ENCODE measurements at regions not wholly inside any gene's neighbourhood (a gene's known extent, or its start where the extent isn't known, plus 50 kb on each side); places are given as distances from the start of the nearest gene placed in this dataset.
"Not testable (repeated sequence)": the region's sequence is repeated elsewhere in the genome, so short reads cannot be mapped to it uniquely, and the experiment has no call there.

DNA sequence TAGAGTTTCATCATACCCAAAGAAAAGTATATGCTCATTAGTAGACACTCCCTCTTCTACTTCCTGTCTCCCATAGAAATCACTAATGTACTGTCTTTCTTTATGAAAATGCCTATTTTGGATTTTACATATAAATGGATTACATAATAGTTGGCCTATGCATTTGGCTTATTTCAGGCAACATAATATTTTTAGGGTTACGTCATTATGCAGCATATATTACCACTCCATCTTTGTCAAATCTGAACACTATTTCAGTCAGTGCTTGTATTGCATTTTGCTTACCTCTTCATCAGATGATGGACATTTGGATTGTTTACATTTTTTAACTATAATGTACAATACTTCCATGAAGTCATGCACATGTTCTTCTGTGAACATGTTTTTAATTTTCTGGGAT is 1406.1 kb downstream of the LRFN5 start:
- H3K4me3 ChIP-seq (replicated peaks in 1 of 2; ENCODE audit: low read depth in 2 of 2, low read length in 2 of 2): no peak overlapping the region
- no peak for DNase-seq (ENCODE audit: low read depth in 2 of 2)
- TF ChIP-seq, protein P1, sequence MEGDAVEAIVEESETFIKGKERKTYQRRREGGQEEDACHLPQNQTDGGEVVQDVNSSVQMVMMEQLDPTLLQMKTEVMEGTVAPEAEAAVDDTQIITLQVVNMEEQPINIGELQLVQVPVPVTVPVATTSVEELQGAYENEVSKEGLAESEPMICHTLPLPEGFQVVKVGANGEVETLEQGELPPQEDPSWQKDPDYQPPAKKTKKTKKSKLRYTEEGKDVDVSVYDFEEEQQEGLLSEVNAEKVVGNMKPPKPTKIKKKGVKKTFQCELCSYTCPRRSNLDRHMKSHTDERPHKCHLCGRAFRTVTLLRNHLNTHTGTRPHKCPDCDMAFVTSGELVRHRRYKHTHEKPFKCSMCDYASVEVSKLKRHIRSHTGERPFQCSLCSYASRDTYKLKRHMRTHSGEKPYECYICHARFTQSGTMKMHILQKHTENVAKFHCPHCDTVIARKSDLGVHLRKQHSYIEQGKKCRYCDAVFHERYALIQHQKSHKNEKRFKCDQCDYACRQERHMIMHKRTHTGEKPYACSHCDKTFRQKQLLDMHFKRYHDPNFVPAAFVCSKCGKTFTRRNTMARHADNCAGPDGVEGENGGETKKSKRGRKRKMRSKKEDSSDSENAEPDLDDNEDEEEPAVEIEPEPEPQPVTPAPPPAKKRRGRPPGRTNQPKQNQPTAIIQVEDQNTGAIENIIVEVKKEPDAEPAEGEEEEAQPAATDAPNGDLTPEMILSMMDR (IDR thresholded peaks at IDR 0.05; ENCODE audit: low read depth, low read length): no peak

DNA sequence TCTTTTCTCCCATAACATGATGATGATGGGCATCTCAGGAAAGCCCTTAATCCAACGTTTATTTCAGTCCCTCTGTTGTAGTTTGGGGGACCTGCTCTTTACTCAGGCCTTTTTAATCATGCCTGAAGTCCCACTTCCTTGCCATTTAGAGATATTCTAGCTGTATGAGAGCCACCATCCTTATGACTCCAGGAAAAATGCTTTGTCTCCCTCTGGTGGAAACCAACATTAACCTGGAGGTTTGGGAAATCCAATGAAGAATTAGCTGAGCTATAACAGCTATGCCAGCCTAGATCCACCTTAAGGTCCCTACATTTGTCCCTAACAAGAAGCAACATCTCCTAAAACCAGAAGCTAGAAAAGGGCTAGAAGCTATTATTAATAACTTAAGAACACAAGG is 1399.1 kb downstream of the LRFN5 start:
- no peak overlapping the region for H3K4me3 ChIP-seq (replicated peaks in 1 of 2; ENCODE audit: low read depth in 2 of 2, low read length in 2 of 2)
- TF ChIP-seq, protein P1 (IDR thresholded peaks at IDR 0.05; ENCODE audit: low read depth, low read length): no peak
- DNase-seq (ENCODE audit: low read depth in 2 of 2): peak; percentile 8 to 14

DNA sequence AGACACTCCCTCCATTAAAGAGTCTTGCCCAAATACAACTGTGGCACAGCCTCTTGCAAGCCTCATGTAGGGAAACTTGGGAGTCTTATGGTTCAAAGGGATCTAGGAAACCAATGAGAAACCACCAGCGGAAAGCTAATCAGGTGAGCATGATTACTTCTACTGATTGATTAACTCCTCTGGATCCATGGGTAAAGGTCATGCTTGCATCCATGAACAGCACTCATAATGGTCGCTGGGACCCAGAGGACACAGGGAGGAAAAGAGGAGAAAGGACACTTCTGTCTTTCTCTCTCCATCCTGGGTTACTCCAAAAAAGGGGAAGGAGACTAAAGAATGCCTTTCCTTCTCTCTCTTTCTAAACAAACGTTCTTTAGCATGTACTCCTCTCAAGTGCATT is 1397.2 kb downstream of the LRFN5 start:
- H3K4me3 ChIP-seq (replicated peaks in 1 of 2; ENCODE audit: low read depth in 2 of 2, low read length in 2 of 2): no peak overlapping the region
- TF ChIP-seq, protein P1 (IDR thresholded peaks at IDR 0.05; ENCODE audit: low read depth, low read length): no peak
- peak in 1 of 2 donors; percentile 10 for DNase-seq (ENCODE audit: low read depth in 2 of 2)

DNA sequence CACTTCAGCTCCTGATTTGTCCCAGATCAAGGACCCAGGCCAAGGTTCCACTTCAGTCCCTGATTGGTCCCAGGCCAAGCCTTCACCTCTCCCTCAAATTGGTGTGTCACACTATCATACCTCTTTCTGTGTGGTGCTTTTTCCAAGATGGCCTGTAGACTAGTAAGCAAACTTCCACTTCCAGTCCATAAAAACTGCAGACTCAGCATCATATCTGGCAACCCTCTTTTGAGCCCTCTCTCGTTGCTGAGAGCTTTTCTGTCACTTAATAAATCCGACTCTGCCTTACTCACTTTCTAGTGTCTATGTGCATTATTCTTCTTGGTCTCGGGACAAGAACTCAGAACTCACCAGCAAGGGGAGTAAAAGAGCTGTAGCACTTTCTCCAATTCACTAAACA is 1395.1 kb downstream of the LRFN5 start:
- no peak for DNase-seq (ENCODE audit: low read depth in 2 of 2)
- no peak overlapping the region for H3K4me3 ChIP-seq (replicated peaks in 1 of 2; ENCODE audit: low read depth in 2 of 2, low read length in 2 of 2)
- TF ChIP-seq, protein P1 (IDR thresholded peaks at IDR 0.05; ENCODE audit: low read depth, low read length): no peak

DNA sequence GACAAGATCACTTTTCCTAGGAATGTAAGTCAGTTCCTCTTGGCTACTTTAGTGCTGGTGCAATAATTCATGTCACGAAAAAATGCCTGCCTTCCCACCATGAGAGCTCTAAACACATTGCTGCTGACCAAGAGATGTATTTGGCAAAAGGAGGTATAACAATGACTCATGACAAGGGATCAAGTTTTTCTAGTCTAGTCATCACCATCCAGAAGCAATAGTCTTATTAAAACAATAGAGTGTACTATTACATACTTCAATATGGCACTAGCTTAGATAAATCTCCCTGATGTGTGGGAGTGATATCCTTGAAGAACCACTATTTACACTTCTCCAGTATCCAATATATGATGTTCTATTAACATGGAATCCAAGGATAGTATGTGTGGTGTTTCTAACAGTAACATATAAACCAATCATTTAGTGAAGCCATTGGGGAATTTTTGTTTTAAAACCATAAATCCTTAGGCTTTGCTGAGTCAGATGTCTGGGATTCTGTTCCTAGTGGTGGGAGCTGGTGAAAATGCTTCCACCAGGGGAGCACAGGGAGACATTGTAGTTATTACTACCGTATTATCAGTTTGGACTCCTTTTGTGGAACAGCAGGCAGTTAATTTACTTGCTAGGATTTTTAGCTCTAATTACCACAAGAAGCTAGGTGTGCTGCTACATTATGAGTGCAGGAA is 1387.5 kb downstream of the LRFN5 start:
- TF ChIP-seq, protein P1 (IDR thresholded peaks at IDR 0.05; ENCODE audit: low read depth, low read length): no peak
- DNase-seq (ENCODE audit: low read depth in 2 of 2): peak; percentile 42 to 54
- no peak overlapping the region for H3K4me3 ChIP-seq (replicated peaks in 1 of 2; ENCODE audit: low read depth in 2 of 2, low read length in 2 of 2)

DNA sequence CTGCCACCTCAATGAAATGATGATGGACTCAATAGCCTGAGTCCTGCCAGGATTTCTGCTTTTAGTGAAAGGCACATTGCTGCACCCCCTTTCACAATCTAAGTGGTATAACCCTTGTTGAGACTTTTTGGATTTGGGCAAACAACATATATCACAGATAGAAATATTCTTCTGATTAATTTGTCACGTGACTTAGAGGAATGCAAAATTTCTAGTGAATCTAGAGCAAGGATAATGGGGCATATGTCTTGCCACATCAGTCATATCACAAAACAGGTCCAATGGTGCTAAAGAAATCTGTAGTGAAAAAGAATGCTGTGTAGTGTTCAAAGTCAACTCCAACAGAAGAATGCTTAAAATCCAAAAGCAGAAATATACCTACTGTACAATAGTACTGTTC is 1386.3 kb downstream of the LRFN5 start:
- TF ChIP-seq, protein P1 (IDR thresholded peaks at IDR 0.05; ENCODE audit: low read depth, low read length): no peak
- no peak overlapping the region for H3K4me3 ChIP-seq (replicated peaks in 1 of 2; ENCODE audit: low read depth in 2 of 2, low read length in 2 of 2)
- DNase-seq (ENCODE audit: low read depth in 2 of 2): no peak

DNA sequence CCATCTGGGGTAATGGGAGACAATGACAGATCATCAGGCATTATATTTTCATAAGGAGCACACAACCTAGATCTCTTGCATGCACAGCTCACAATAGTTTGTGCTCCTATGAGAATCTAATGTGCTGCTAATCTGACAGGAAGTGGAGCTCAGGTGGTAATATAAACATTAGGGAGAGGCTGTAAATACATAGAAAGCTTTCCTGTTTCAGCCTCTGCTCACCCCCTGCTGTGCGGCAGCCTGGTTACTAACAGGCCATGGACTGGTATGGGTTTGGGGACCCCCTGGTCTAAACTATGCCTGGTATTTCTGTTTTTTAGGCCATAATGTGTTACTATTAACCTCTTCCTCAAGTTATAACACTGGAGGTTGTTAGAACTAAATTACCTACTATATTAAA is 1373.7 kb downstream of the LRFN5 start:
- no peak overlapping the region for H3K4me3 ChIP-seq (replicated peaks in 1 of 2; ENCODE audit: low read depth in 2 of 2, low read length in 2 of 2)
- DNase-seq (ENCODE audit: low read depth in 2 of 2): no peak
- TF ChIP-seq, protein P1 (IDR thresholded peaks at IDR 0.05; ENCODE audit: low read depth, low read length): no peak

DNA sequence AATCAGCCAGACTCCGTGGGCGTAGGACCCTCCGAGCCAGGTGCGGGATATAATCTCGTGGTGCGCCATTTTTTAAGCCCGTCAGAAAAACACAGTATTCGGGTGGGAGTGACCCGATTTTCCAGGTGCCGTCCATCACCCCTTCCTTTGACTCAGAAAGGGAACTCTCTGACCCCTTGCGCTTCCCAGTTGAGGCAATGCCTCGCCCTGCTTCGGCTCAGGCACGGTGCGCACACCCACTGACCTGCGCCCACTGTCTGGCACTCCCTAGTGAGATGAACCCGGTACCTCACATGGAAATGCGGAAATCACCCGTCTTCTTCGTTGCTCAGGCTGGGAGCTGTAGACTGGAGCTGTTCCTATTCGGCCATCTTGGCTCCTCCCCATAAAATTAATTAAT is 1366.5 kb downstream of the LRFN5 start:
- H3K4me3 ChIP-seq (replicated peaks in 1 of 2; ENCODE audit: low read depth in 2 of 2, low read length in 2 of 2): not testable (repeated sequence)

More for the DNA sequence above, 1366.5 kb downstream of the LRFN5 start:
- DNase-seq (ENCODE audit: low read depth in 2 of 2): not testable (repeated sequence)
